Activated CD8-positive, alpha-beta T cell treated with anti-CD3 and anti-CD28 coated beads for 36 hours (primary cell): ENCODE measurements at regions not wholly inside any gene's neighbourhood (a gene's known extent, or its start where the extent isn't known, plus 50 kb on each side); places are given as distances from the start of the nearest gene placed in this dataset.

Experiments
- ATAC-seq: fragments of 200-7000 bp; cut with Tn5 transposase; one replicate; pipeline ENCODE4 v1.10.0; 2021; ENCODE audit warnings: mild to moderate bottlenecking, moderate library complexity
- CTCF ChIA-PET: fragments of 350-600 bp; sonication (Branson Sonifier 250); formaldehyde crosslinking; loops from one replicate; lab custom pipeline; 2021; ENCODE audit warnings: antibody characterized with exemption; lab: Charles Lee
- POLR2A ChIA-PET: fragments of 350-600 bp; sonication (Branson Sonifier 250); formaldehyde crosslinking; loops from one replicate; lab custom pipeline; 2021; ENCODE audit warnings: antibody characterized with exemption; lab: Charles Lee
- DNase-seq: peaks from one replicate; pipeline ENCODE4 v3.0.0-alpha.2; 2020
- H3K27ac Mint-ChIP-seq: one replicate; pipeline ENCODE4 v1.8.0; 2021; ENCODE audit warnings: mild to moderate bottlenecking, mixed read lengths
- H3K27me3 Mint-ChIP-seq: one replicate; pipeline ENCODE4 v1.8.0; 2021; ENCODE audit warnings: mixed read lengths
- H3K36me3 Mint-ChIP-seq: one replicate; pipeline ENCODE4 v1.8.0; 2021; ENCODE audit warnings: low read depth, mixed read lengths
- H3K4me1 Mint-ChIP-seq: one replicate; pipeline ENCODE4 v1.8.0; 2021; ENCODE audit warnings: low read depth, mixed read lengths
- H3K4me3 Mint-ChIP-seq: one replicate; pipeline ENCODE4 v1.8.0; 2021; ENCODE audit warnings: mild to moderate bottlenecking, moderate library complexity, mixed read lengths
- H3K9me3 Mint-ChIP-seq: one replicate; pipeline ENCODE4 v1.8.0; 2021; ENCODE audit warnings: mixed read lengths
- CTCF ChIP-seq: fragments of 200-600 bp; IDR thresholded peaks from one replicate; pipeline ENCODE4 v1.8.0; 2022; ENCODE audit warnings: antibody characterized with exemption, mild to moderate bottlenecking
- intact Hi-C: fragments of 100-400 bp; cut with micrococcal nuclease; formaldehyde crosslinking; loops from one replicate; pipeline ENCODE4 v1.10.0; 2022

- ATAC-seq (no peak), DNase-seq (no peak)
- H3K4me1 Mint-ChIP-seq, result no peaks in the 10 kb centered on the region
- no peak overlapping the region for H3K4me3 Mint-ChIP-seq
- ChIA-PET CTCF (no interaction called here), POLR2A (no interaction called here)
- H3K27ac Mint-ChIP-seq, result no peak overlapping the region
- peaks cover 7% of the 10 kb centered on the region for H3K27me3 Mint-ChIP-seq
- intact Hi-C loops, result no loop called here
- H3K9me3 Mint-ChIP-seq, result no peaks in the 10 kb centered on the region
- no peaks in the 10 kb centered on the region for H3K36me3 Mint-ChIP-seq
- no peak for TF ChIP-seq CTCF
Observed at GRCh38 chr4:110675426-110675825, 52.5 kb upstream of the PITX2 start.

- Mint-ChIP-seq H3K36me3 (no peaks in the 10 kb centered on the region), H3K9me3 (no peaks in the 10 kb centered on the region), H3K4me3 (no peak overlapping the region), H3K27ac (no peak overlapping the region), H3K27me3 (peaks cover 7% of the 10 kb centered on the region), H3K4me1 (no peaks in the 10 kb centered on the region)
- ChIA-PET POLR2A (no interaction called here), CTCF (no interaction called here)
- no peak for DNase-seq
- ATAC-seq, result no peak
- intact Hi-C loops, result no loop called here
- no peak for TF ChIP-seq CTCF
Observed at GRCh38 chr4:110676241-110676640, 53.4 kb upstream of the PITX2 start.

GRCh38 chr4:110678517-110679227, 55.8 kb upstream of the PITX2 start:
- H3K9me3 Mint-ChIP-seq, result no peaks in the 10 kb centered on the region
- POLR2A ChIA-PET, result no interaction called here
- no peak for ATAC-seq
- intact Hi-C loops, result no loop called here
- H3K36me3 Mint-ChIP-seq, result no peaks in the 10 kb centered on the region
- peaks cover 2% of the 10 kb centered on the region for H3K27me3 Mint-ChIP-seq
- CTCF ChIA-PET, result no interaction called here
- no peak overlapping the region for H3K27ac Mint-ChIP-seq
- no peak overlapping the region for H3K4me3 Mint-ChIP-seq
- DNase-seq, result no peak
- no peaks in the 10 kb centered on the region for H3K4me1 Mint-ChIP-seq
- no peak for TF ChIP-seq CTCF

GRCh38 chr4:110680265-110680664, 57.4 kb upstream of the PITX2 start:
- H3K27me3 Mint-ChIP-seq, result peaks cover 2% of the 10 kb centered on the region
- POLR2A ChIA-PET, result no interaction called here
- no peak for DNase-seq
- no peaks in the 10 kb centered on the region for H3K36me3 Mint-ChIP-seq
- ATAC-seq, result no peak
- H3K27ac Mint-ChIP-seq, result no peak overlapping the region
- no peak for TF ChIP-seq CTCF
- H3K4me1 Mint-ChIP-seq, result no peaks in the 10 kb centered on the region
- H3K4me3 Mint-ChIP-seq, result no peak overlapping the region
- H3K9me3 Mint-ChIP-seq, result no peaks in the 10 kb centered on the region
- CTCF ChIA-PET, result no interaction called here
- intact Hi-C loops, result no loop called here

GRCh38 chr4:110681381-110681780, 58.5 kb upstream of the PITX2 start:
- Mint-ChIP-seq H3K9me3 (no peaks in the 10 kb centered on the region), H3K36me3 (no peaks in the 10 kb centered on the region), H3K27ac (no peak overlapping the region), H3K27me3 (peaks cover 2% of the 10 kb centered on the region), H3K4me3 (no peak overlapping the region), H3K4me1 (no peaks in the 10 kb centered on the region)
- ChIA-PET CTCF (no interaction called here), POLR2A (no interaction called here)
- DNase-seq (no peak), ATAC-seq (no peak)
- intact Hi-C loops, result no loop called here
- TF ChIP-seq CTCF, result no peak
